Kidney (tissue), 13 donors: ENCODE measurements at regions not wholly inside any gene's neighbourhood (a gene's known extent, or its start where the extent isn't known, plus 50 kb on each side); places are given as distances from the start of the nearest gene placed in this dataset.

Source experiments
- DNase-seq, 5 donors: peaks; one replicate each; pipeline ENCODE4 v3.0.0-alpha.2; 2013 to 2020
- FAIRE-seq: peaks from 2 replicates; lab custom pipeline; 2012; peaks lifted over from hg19 to GRCh38; lab: Jason Lieb, UNC
- H3K27ac ChIP-seq, 2 donors: one replicate each; pipeline ENCODE4 v1.7.0; 2013; ENCODE audit warnings: low read depth in 2 of 2, low read length in 2 of 2, inconsistent platforms in 1 of 2
- H3K27me3 ChIP-seq: one replicate; pipeline ENCODE4 v1.7.1; 2013; ENCODE audit warnings: low read length, inconsistent platforms; ENCODE audit not compliant: control insufficient read depth, insufficient read depth
- H3K36me3 ChIP-seq, 3 donors: one replicate each; pipeline versions ENCODE4 v1.7.0 to v1.7.1; 2013; ENCODE audit warnings: low read length in 3 of 3, control low read depth in 1 of 3, inconsistent platforms in 1 of 3; ENCODE audit not compliant: insufficient read depth in 3 of 3, control insufficient read depth in 2 of 3
- H3K4me1 ChIP-seq, 3 donors: one replicate each; pipeline versions ENCODE4 v1.7.0 to v1.7.1; 2013; ENCODE audit warnings: low read length in 3 of 3, inconsistent platforms in 1 of 3, low read depth in 1 of 3; ENCODE audit not compliant: control insufficient read depth in 2 of 3, insufficient read depth in 2 of 3
- H3K4me3 ChIP-seq, 3 donors: one replicate each; pipeline versions ENCODE4 v1.7.0 to v1.8.1; 2013; ENCODE audit warnings: low read length in 3 of 3, control low read depth in 1 of 3, inconsistent platforms in 1 of 3
- H3K9ac ChIP-seq, 3 donors: one replicate each; pipeline versions ENCODE4 v1.7.0 to v1.7.1; 2013; ENCODE audit warnings: low read length in 3 of 3, control low read depth in 1 of 3, inconsistent platforms in 1 of 3
- H3K9me3 ChIP-seq, 3 donors: one replicate each; pipeline versions ENCODE4 v1.7.0 to v1.7.1; 2013; ENCODE audit warnings: low read length in 3 of 3, control low read depth in 1 of 3, inconsistent platforms in 1 of 3; ENCODE audit not compliant: control insufficient read depth in 2 of 3, insufficient read depth in 1 of 3
- CTCF ChIP-seq: IDR thresholded peaks from 3 replicates; pipeline ENCODE4 v1.5.1; 2012; ENCODE audit warnings: mild to moderate bottlenecking, moderate library complexity, borderline replicate concordance; ENCODE audit not compliant: insufficient read depth; ENCODE audit errors: extremely low read depth
- intact Hi-C: fragments of 100-400 bp; cut with DNase I; formaldehyde crosslinking; loops from one replicate; pipeline ENCODE4 v1.11.1; 2022
- donor health status: control.
- donor health status: control.
- donor health status: control.
- donor health status: control.
- donor health status: control.
- donor health status: DM: yes; HTN: yes; CAD: no.
- donor health status: Normal renal cell carcinoma (clear cell type).

GRCh38 chr10:29202386-29202940, 86.4 kb upstream of the LYZL1 start:
- no peaks in the 10 kb centered on the region for H3K4me1 ChIP-seq
- no peaks in the 10 kb centered on the region for H3K9me3 ChIP-seq
- H3K27ac ChIP-seq = no peak overlapping the region
- FAIRE-seq = no peak
- H3K4me3 ChIP-seq = no peak overlapping the region
- no peak for TF ChIP-seq CTCF
- no peak for DNase-seq
- H3K36me3 ChIP-seq = no peaks in the 10 kb centered on the region
- H3K27me3 ChIP-seq = no peaks in the 10 kb centered on the region
- intact Hi-C loops = no loop called here
- no peak overlapping the region for H3K9ac ChIP-seq

GRCh38 chr10:29203432-29203831, 85.4 kb upstream of the LYZL1 start:
- DNase-seq (no peak), FAIRE-seq (no peak)
- Histone ChIP-seq H3K27me3 (no peaks in the 10 kb centered on the region), H3K9ac (no peak overlapping the region), H3K9me3 (no peaks in the 10 kb centered on the region), H3K4me1 (no peaks in the 10 kb centered on the region), H3K4me3 (no peak overlapping the region), H3K36me3 (no peaks in the 10 kb centered on the region), H3K27ac (no peak overlapping the region)
- no peak for TF ChIP-seq CTCF
- intact Hi-C loops = no loop called here

GRCh38 chr10:29204070-29204800, 84.6 kb upstream of the LYZL1 start:
- FAIRE-seq (no peak), DNase-seq (peak in 4 of 5 donors; percentile 73 to 92 (median 84))
- H3K4me1 ChIP-seq = no peaks in the 10 kb centered on the region
- intact Hi-C loops = no loop called here
- H3K36me3 ChIP-seq = no peaks in the 10 kb centered on the region
- no peak overlapping the region for H3K4me3 ChIP-seq
- H3K27ac ChIP-seq = no peak overlapping the region
- H3K27me3 ChIP-seq = no peaks in the 10 kb centered on the region
- H3K9ac ChIP-seq = no peak overlapping the region
- TF ChIP-seq CTCF = no peak
- H3K9me3 ChIP-seq = no peaks in the 10 kb centered on the region
